Mucosa of gallbladder (tissue), 1 donor: ENCODE measurements at regions not wholly inside any gene's neighbourhood (a gene's known extent, or its start where the extent isn't known, plus 50 kb on each side); places are given as distances from the start of the nearest gene placed in this dataset.

ENCODE experiments used
- DNase-seq: peaks from one replicate; pipeline ENCODE4 v3.0.0-alpha.2; 2020; ENCODE audit warnings: low spot score
- donor health status: DM: no; HTN: no; CAD: no.

DNA sequence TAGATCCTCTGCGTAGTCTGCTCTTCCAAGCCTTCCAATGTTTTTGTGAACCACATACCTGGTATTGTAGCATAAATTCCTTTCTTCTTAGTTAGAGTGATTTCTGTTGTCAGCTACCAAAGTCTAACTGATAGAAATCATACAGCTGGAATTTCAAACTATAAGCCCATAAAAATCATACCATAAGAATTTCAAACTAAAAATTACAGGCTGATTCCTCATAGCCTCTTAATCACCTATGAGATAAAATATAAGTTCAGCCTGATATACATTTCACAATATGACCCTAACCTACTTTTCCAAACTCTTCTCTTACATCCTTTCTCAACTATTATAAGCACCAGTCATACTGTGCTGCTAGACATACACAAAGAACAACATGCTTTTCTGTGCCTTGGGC is 64.8 kb downstream of the PTHLH start:
- DNase-seq, result no peak

- DNase-seq, result no peak
Measured at GRCh38 chr12:27906658-27907473, 65.7 kb downstream of the PTHLH start.

GRCh38 chr12:27906127-27906500 is 66.4 kb downstream of the PTHLH start:
- no peak for DNase-seq

GRCh38 chr12:27905285-27906126 is 67.0 kb downstream of the PTHLH start:
- DNase-seq, result no peak

- DNase-seq, result no peak
Measured at GRCh38 chr12:27902651-27903050, 69.9 kb downstream of the PTHLH start.

DNA sequence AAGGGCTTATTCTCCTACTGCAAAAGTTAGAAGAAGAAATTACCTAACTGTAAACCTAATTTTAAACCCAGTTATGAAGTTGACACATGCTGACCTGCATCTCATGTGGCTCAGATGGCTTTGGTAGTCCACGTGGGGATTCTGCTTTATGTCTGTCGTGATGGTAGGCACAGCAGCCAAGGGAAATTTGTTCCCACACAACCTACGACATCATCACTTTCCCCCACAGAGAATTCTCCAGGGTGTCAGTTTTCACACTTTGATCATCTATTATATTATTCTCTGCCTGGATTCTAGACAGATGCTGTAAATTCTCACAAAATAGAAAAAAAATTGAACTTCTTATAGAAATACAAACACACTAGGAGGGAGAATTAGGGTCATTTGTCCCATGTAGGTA is 70.6 kb downstream of the PTHLH start:
- DNase-seq, result no peak

GRCh38 chr12:27900920-27901879 is 71.3 kb downstream of the PTHLH start:
- DNase-seq, result no peak

DNA sequence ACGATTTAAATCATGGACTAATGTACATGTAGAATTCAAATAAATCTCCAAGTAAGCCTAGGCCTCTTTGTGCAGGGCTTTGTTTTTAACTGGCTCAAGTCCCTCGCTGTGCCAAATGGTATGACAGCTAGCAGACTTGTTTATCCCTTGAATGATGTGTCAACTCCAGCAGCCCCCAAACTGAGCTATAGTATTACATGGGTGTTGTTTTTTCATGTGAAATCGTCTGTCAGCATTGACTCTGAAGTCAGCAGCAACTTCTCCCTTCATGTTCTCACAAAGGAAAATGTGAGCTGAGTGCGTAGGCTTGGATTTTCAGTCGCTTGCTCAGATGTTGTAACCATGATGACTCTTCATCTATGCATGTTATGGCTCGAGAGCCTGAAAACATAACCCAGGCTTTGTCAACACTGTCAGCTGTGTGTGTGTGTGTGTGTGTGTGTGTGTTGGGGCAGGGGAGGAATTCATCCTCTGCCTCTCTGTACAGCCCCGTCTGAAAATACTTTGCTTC is 73.3 kb downstream of the PTHLH start:
- no peak for DNase-seq

- DNase-seq, result no peak
Measured at GRCh38 chr12:27898022-27898421, 74.5 kb downstream of the PTHLH start.

- DNase-seq, result no peak
Measured at GRCh38 chr12:27896419-27896990, 76.0 kb downstream of the PTHLH start.

- no peak for DNase-seq
Measured at GRCh38 chr12:27894309-27894708, 78.2 kb downstream of the PTHLH start.

GRCh38 chr12:27879708-27880107 is 92.8 kb downstream of the PTHLH start:
- DNase-seq, result no peak

DNA sequence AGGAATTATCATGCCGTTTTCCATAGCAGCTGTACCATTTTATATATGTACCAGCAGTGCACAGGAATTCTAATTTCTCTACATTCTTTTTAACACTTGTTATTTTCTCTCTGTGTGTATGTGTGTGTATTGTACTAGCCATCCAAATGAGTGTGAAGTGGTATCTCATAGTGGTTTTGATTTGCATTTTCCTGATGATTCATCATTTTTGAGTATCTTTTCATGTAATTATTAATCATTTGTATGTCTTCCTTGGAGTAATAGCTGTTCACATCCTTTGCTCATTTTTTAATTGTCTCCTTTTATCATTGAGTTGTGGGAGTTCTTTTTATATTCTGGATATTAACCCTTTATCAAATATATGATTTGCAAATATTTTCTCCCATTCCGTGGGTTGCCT is 95.6 kb upstream of the MANSC4 start:
- no peak for DNase-seq

DNA sequence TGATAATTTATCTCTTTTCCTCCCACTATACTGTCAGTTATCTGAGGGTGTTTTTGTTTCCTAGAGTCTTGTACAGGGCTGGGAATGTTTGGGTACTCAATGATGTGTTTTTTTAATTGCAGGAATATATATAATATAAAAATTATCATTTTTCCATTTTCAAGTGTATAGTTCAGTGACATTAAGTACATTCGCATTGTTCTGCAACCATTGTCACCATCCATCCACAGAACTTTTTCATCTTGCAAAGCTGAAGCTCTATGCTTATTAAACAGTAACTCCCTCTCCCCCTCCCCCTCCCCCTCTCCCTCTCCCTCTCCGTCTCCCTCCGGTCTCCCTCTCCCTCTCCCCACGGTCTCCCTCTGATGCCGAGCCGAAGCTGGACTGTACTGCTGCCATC is 93.0 kb upstream of the MANSC4 start:
- DNase-seq, result no peak

- no peak for DNase-seq
Measured at GRCh38 chr12:27871946-27872345, 91.9 kb upstream of the MANSC4 start.

GRCh38 chr12:27870939-27871338 is 90.9 kb upstream of the MANSC4 start:
- DNase-seq, result no peak

DNA sequence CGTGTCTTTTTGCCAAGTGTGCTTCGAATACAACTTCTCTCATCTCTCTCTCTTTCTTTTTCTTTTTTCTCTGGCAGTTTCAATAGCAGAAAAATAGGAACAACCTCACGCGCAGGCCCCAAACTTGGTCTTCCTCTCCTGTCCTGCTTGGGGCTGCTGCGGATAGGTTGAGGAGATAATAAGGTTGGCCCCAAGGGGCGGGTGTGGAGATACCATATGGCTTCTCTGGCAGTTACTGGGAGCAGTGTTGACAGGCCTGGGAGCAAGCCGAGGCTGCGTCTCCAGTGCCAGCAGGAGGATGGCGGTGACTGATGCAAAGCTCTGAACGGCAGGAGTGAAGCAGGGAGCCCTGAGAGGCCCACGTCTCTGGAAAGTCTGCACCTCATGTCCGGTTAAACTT is 89.5 kb upstream of the MANSC4 start:
- DNase-seq, result no peak

GRCh38 chr12:27868139-27868538 is 88.1 kb upstream of the MANSC4 start:
- DNase-seq, result no peak

DNA sequence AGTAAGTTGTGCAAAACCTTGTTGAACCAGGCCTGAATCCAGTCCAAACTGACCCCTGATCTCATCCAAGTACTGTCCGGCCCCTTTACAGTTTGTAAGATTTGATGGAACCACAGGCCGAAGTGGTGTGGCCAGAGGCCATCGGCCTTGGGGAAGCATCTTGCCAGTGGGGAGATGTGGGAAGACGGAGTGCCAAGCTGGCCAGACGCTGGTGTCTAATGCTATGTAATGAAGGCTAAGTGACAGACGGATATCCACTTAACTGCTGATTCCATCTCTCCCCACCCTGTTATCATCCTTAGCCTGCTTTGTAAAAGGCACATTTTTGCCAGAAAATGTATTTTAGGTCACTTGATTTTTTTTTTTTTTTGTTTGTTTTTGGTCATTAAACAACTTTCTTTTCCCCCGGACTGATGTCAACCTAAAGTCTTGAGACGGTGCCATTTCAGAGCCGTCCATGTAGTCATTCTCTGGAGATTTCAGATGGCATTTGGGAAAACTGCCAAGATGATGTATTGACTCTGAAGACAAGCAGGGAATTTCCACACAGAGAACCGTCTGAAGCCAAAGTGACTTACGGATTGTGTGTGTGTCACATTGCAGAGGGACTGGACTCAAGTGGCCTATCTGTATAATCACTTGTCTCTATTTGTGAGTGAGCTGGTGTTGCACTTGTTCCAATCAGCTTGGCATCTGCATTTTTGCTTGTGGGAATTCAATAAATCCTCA is 86.5 kb upstream of the MANSC4 start:
- no peak for DNase-seq

DNA sequence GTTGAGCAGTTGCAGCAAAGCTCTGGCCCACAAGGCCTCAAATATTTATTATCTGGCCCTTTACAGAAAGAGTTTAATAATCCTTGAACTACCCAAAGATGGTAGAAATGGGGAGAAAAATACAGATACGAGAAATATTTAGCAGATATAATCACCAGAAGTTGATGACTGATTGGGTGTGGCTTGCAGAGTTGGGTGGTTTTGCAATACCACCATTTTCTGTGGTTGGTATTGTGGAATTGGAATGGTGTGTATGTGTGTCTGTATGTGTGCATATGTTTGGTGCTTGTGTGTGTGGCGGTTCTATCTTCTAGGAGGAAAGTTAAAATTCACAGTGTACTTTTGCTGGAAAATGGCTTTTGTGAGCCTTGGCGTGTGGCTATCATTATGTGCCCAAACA is 85.4 kb upstream of the MANSC4 start:
- no peak for DNase-seq

GRCh38 chr12:27864521-27864920 is 84.5 kb upstream of the MANSC4 start:
- no peak for DNase-seq
